ENCODE measurements at regions not wholly inside any gene's neighbourhood (a gene's known extent, or its start where the extent isn't known, plus 50 kb on each side); places are given as distances from the start of the nearest gene placed in this dataset.

DNA sequence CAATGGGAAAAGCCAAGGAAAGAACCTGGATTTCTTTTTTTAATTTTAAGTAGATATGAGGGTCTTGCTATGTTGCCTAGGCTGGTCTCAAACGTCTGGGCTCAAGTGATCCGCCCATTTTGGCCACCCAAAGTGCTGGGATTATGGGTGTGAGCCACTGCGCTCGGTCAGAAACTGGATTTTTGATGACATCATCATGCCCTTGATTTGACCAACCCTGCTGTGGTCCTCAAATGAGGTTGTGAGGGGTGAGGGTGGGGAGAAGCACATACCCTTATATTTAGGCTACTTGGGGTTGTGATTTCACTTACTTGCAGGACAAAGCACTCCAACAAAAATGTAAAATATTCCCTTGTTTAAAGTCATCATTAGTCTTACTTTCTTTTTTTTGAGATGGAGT, 70.4 kb downstream of the C3orf38 start:
- H3K4me1 ChIP-seq: no peaks in the 10 kb centered on the region
- H3K4me3 ChIP-seq (ENCODE audit: low read depth, low read length): no peak overlapping the region
- CTCF ChIA-PET: interaction anchor here (1.6 kb wide), 1 partner anchor 13 kb away, joined by 4 read pairs; no protein-coding TSS in a partner anchor
- H3K27ac Mint-ChIP-seq (ENCODE audit: unreplicated experiment): no peak overlapping the region
- intact Hi-C loops (cut with micrococcal nuclease; ENCODE audit: unreplicated experiment): no loop called here
- TF ChIP-seq, protein P1, sequence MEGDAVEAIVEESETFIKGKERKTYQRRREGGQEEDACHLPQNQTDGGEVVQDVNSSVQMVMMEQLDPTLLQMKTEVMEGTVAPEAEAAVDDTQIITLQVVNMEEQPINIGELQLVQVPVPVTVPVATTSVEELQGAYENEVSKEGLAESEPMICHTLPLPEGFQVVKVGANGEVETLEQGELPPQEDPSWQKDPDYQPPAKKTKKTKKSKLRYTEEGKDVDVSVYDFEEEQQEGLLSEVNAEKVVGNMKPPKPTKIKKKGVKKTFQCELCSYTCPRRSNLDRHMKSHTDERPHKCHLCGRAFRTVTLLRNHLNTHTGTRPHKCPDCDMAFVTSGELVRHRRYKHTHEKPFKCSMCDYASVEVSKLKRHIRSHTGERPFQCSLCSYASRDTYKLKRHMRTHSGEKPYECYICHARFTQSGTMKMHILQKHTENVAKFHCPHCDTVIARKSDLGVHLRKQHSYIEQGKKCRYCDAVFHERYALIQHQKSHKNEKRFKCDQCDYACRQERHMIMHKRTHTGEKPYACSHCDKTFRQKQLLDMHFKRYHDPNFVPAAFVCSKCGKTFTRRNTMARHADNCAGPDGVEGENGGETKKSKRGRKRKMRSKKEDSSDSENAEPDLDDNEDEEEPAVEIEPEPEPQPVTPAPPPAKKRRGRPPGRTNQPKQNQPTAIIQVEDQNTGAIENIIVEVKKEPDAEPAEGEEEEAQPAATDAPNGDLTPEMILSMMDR (IDR thresholded peaks at IDR 0.05; ENCODE audit: insufficient read depth in 1 of 2, low read depth in 1 of 2, low read length in 1 of 2, severe bottlenecking in 1 of 2, unreplicated experiment in 1 of 2): no peak
- POLR2A ChIA-PET: no interaction called here
- no peaks in the 10 kb centered on the region for H3K36me3 Mint-ChIP-seq (ENCODE audit: insufficient read depth, unreplicated experiment)
- DNase-seq: no peak
- peaks cover 3% of the 10 kb centered on the region for H3K27me3 Mint-ChIP-seq (ENCODE audit: insufficient read depth, unreplicated experiment)
- no peaks in the 10 kb centered on the region for H3K9me3 Mint-ChIP-seq (ENCODE audit: unreplicated experiment)
- H3K9me3 ChIP-seq: no peaks in the 10 kb centered on the region
- no peaks in the 10 kb centered on the region for H3K27me3 ChIP-seq (replicated peaks; ENCODE audit: control insufficient read depth, insufficient read depth, low read length)
- H3K36me3 ChIP-seq (ENCODE audit: control insufficient read depth, insufficient read depth, low read length): no peaks in the 10 kb centered on the region
- no TSS peak for BruUV-seq (replicated peaks)
- H3K4me3 Mint-ChIP-seq (ENCODE audit: unreplicated experiment): no peak overlapping the region
- H3K4me1 Mint-ChIP-seq (ENCODE audit: low read depth, unreplicated experiment): no peaks in the 10 kb centered on the region

GRCh38 chr3:88221726-88222125, 72.0 kb downstream of the C3orf38 start:
- no peaks in the 10 kb centered on the region for H3K9me3 ChIP-seq
- Mint-ChIP-seq H3K4me3 (ENCODE audit: unreplicated experiment) (no peak overlapping the region), H3K36me3 (ENCODE audit: insufficient read depth, unreplicated experiment) (no peaks in the 10 kb centered on the region), H3K27me3 (ENCODE audit: insufficient read depth, unreplicated experiment) (peaks cover 6% of the 10 kb centered on the region), H3K9me3 (ENCODE audit: unreplicated experiment) (no peaks in the 10 kb centered on the region), H3K27ac (ENCODE audit: unreplicated experiment) (no peak overlapping the region), H3K4me1 (ENCODE audit: low read depth, unreplicated experiment) (no peaks in the 10 kb centered on the region)
- no TSS peak for BruUV-seq (replicated peaks)
- DNase-seq: no peak
- ChIA-PET CTCF (no interaction called here), POLR2A (interaction anchor here (0.7 kb wide), 1 partner anchor 196 kb away, joined by 3 read pairs; no protein-coding TSS in a partner anchor)
- H3K36me3 ChIP-seq (ENCODE audit: control insufficient read depth, insufficient read depth, low read length): no peaks in the 10 kb centered on the region
- H3K4me3 ChIP-seq (ENCODE audit: low read depth, low read length): no peak overlapping the region
- TF ChIP-seq, protein P1 (IDR thresholded peaks at IDR 0.05; ENCODE audit: insufficient read depth in 1 of 2, low read depth in 1 of 2, low read length in 1 of 2, severe bottlenecking in 1 of 2, unreplicated experiment in 1 of 2): no peak
- intact Hi-C loops (cut with micrococcal nuclease; ENCODE audit: unreplicated experiment): no loop called here
- H3K4me1 ChIP-seq: no peaks in the 10 kb centered on the region
- no peaks in the 10 kb centered on the region for H3K27me3 ChIP-seq (replicated peaks; ENCODE audit: control insufficient read depth, insufficient read depth, low read length)

DNA sequence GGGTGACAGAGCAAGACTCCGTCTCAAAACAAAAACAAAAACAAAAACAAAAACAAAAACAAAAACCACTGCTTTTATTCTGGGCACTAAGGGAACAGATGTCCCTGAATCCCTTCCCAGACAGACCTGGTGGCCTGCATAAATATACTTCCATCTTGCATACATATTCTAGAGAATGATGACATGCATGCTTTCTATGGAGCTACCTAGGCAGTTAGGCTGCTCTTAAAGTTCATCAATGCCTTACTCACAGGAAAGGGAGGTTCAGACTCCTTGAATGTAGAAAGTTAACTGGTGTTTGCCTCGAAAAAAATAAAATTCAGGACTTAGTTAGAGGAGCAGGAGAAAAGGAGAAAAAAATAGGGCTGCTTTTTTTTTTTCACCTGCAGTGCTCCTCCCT, 72.6 kb downstream of the C3orf38 start:
- no TSS peak for BruUV-seq (replicated peaks)
- CTCF ChIA-PET: no interaction called here

More for the DNA sequence above, 72.6 kb downstream of the C3orf38 start:
- no peaks in the 10 kb centered on the region for H3K4me1 ChIP-seq
- no peaks in the 10 kb centered on the region for H3K4me1 Mint-ChIP-seq (ENCODE audit: low read depth, unreplicated experiment)
- H3K36me3 Mint-ChIP-seq (ENCODE audit: insufficient read depth, unreplicated experiment): no peaks in the 10 kb centered on the region
- H3K9me3 ChIP-seq: no peaks in the 10 kb centered on the region
- POLR2A ChIA-PET: interaction anchor here (0.7 kb wide), 1 partner anchor 195 kb away, joined by 3 read pairs; no protein-coding TSS in a partner anchor
- DNase-seq: no peak
- no peak overlapping the region for H3K4me3 ChIP-seq (ENCODE audit: low read depth, low read length)
- no peaks in the 10 kb centered on the region for H3K27me3 ChIP-seq (replicated peaks; ENCODE audit: control insufficient read depth, insufficient read depth, low read length)
- H3K27me3 Mint-ChIP-seq (ENCODE audit: insufficient read depth, unreplicated experiment): peaks cover 6% of the 10 kb centered on the region
- no peaks in the 10 kb centered on the region for H3K36me3 ChIP-seq (ENCODE audit: control insufficient read depth, insufficient read depth, low read length)
- H3K4me3 Mint-ChIP-seq (ENCODE audit: unreplicated experiment): no peak overlapping the region
- no peaks in the 10 kb centered on the region for H3K9me3 Mint-ChIP-seq (ENCODE audit: unreplicated experiment)
- TF ChIP-seq, protein P1 (IDR thresholded peaks at IDR 0.05; ENCODE audit: insufficient read depth in 1 of 2, low read depth in 1 of 2, low read length in 1 of 2, severe bottlenecking in 1 of 2, unreplicated experiment in 1 of 2): no peak
- intact Hi-C loops (cut with micrococcal nuclease; ENCODE audit: unreplicated experiment): no loop called here
- no peak overlapping the region for H3K27ac Mint-ChIP-seq (ENCODE audit: unreplicated experiment)

Measured in Caco-2 (cell line).